ENCODE measurements at regions not wholly inside any gene's neighbourhood (a gene's known extent, or its start where the extent isn't known, plus 50 kb on each side); places are given as distances from the start of the nearest gene placed in this dataset.
"Not testable (repeated sequence)": the region's sequence is repeated elsewhere in the genome, so short reads cannot be mapped to it uniquely, and the experiment has no call there.

DNA sequence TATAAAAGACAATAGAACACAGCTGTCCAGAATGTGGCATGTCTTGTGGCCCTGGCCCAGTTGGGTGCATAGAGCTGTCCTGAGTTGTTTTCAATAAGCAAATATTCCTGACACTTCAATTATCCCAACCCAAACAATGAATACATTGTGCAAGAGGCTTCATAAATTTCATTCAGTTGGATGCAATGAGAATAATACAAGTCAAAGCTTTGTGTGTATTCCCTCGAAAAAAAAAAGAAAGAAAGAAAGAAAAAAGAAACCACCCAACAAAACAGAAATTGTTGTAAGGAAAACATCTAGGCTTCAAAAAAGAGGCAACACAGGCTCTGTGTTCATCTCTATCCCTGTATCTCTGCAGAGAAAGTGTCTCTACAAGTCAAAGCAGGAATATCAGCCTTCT lies 138.7 kb upstream of the ADO start:
- DNase-seq, result no peak

DNA sequence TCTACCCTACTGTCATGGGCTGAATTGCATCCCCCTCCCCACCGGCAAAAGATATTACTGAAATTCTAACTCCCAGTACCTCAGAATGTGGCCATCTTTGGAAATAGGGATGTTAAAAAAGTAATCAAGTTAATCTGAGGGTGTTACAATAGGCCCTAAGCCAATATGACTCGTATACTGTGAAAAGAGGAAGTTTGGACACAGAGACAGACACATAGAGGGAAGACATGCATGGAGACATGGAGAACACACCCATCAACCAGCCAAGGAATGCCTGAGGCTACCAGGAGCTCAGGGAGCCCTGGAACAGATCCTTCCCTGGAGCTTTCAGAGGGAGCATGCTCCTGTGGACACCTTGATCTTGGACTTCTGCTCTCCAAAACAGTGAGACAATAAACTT lies 138.2 kb upstream of the ADO start:
- DNase-seq, result no peak

DNA sequence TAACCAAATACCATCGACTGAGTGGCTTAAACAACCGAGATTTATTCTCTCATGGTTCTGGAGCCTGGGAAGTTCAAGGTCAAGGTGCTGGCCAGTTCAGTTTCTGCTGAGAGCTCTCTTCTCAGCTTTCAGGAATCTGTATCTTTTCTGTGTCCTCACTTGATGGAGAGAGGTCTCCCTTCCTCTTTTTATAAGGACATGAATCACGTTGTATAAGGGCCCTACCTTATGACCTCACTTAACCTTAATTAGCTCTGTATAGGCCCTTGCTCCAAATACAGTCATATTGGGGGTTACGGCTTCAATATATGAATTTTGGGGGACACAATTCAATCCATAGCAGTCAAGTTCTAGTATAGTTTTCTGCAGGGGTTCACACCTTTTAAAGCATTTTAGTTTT lies 135.2 kb upstream of the ADO start:
- DNase-seq, result no peak

DNA sequence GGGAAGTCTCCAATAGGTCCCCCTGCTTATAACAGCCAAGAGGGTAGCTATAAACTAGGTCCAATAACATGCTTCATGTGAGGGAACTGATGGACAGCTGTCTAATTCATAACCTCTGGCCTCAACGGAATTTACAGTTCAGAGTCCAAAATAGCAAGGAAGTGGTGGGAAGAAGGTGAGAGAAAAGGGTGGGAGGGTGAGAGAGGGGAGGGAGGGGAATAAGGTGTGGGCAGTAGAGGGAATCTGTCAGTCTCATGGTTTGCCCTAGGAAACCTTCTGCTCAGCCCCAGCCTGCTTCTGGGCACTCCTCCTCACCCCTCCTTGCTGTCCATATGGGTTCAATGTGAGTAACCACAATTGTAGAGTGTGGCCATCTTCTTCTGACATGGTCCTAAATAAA lies 133.4 kb upstream of the ADO start:
- DNase-seq, result no peak

DNA sequence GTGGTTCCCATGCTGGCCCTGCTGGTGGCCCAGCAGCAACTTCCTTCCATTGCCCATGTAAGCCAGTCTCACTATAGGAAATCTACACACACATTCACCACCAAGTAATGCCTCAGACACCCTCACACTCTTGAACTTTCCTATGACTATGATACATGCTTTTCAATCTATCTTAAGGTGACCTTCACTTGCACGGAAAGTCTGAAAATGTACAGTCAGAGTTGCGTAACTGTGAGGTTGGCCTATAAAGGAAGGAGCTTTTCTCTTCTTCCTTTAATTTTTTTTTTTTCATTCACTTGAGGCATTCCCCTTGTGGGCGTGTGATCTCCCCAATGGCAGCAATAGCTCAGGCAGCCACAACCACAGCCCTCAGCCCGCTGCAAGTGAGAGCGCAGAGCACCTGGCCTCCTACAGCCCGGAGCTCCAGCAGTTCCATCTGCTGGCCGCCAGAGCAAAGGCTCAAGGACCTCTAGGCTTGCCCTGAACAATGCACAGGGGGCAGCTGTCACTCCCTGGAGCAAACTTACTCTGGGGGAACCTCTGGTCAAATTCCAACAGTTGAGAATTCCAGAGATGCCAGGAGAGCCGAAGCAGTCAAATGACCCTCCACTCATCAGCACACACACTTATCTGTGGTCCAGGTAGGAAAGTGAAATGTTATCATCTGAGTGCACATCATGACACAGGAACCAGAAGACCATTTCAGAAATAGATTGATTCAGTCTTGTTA lies 123.1 kb upstream of the ADO start:
- DNase-seq, result peak; percentile 58

DNA sequence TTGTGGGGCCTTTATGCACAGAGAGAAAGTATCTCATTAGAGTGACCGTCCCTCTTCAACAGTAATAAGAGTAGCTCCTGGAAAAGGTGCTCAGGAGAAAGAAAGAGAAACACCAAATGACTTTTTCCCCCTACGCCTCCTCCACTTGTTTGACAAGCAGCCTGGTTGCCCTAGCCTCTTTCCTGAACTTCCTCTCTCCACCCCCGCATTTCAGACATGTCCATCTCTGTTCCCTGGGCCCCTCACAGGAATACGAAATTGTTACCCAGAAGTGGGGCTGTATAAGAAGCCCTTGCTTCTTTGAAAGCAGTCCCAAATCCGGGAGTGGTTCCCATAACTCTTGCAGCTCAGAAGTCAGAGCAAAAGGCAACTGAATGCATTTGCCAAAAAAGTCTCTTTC lies 119.6 kb upstream of the ADO start:
- DNase-seq, result no peak

DNA sequence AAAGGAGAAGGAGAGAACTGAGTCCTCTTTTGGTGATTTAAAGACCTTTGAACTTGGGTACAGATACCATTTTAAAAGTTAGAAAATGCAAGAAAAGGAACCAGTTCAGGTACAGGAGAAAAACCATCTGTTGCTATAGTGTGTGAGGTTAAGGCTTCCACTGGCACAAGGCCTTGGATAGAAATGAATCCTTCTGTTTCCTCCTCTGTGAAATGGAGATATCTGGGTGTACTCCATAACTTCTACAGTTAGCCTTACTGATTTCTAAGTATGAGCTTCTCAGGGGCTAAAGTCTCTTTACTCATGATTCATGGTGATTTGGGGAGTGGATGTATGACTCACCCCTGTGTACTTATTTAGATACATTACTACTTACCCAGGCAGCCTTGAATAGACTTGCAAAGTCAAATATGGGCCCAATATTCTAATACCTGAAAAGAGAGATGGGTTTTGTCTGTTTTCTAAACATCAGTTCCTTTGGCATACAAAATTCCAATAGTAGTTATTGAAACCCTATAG lies 117.2 kb upstream of the ADO start:
- no peak for DNase-seq

DNA sequence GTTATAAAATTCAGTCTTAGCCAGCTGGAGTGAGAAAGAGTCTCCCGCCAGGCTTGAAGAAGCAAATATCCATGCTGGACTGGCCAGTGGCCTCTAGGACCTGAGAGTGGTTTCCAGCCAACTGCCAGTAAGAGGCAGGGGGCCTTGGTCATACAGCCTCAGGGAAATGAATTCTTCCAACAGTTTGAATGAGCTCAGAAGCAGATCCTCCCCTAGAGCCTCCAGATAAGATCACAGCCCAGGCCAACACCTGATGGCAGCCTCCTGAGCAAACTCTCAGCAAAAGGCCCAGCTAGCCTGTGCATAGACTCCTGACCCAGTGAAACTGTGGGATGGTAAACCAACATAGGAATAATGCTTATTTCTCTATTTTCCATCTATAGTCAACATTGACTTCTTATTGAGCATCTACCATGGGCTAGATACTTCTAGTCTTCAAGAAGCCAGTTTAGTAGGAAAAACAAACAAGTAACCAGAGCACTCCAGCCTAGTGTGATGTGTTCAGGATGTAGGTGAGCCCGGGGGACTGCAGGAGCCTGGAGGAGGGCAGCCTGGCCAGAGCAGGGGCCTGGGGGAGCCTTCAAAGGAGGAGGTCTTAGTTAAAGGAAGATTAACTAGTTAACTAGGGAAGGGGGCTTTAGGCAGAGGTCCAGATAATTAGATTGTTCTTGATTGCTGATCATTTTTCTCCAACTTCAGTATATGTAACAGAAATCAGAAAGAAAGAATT lies 115.4 kb upstream of the ADO start:
- no peak for DNase-seq

DNA sequence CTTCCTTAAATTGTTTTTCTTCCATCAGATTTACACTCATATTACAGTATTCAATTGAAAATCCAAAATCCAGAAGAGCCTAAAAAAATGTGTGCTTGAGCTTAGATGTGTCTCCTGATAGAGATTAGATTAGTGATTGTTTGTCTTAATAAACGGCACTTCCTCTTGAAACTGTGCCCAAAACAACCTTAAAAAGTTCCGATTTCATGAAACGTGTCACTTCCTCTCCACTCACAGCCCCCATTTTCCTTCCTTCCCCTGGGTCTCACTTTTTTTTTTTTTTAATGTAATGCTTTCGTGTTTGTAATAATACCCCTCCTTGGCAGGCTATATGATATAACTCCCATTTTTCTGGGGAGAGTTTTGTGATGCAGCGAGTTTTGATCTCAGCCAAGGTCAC lies 114.8 kb upstream of the ADO start:
- no peak for DNase-seq

DNA sequence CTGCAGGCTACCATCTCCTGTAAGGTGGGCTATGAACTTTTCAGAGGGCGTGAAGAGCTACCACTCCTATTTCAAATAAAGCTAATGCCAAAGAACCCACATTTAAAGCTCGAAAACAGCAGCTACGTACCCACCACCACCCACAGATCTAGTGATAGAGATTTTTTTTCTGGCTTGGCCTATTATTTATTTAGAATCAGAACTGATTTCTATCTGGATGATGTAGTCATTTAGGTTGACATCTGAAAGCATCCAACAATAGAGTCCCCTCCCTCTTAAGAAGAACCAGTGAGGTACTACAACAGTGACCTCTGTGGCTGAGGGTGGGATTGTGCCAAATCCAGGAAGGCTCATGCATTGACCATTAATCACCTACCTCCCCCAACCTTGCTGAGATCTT lies 113.8 kb upstream of the ADO start:
- DNase-seq, result no peak

DNA sequence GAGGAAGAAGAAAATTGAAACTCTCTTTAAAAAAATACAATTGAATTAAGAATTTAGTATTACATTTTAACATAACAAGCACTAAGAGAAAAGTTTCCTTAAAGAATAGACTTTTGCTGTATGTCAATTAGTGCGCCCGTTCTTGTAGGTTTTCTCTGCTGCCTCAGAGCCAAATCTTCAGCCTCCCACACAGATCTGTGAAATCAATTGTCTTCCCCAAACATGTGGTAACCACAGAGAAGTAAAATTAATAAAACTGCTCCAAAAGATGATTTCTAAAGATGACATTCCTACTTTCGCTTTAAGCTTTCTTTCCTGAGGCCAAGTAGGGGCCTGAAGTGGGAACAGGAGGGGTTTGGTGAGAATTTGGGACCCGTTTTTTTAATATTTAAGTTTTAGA lies 113.2 kb upstream of the ADO start:
- no peak for DNase-seq

DNA sequence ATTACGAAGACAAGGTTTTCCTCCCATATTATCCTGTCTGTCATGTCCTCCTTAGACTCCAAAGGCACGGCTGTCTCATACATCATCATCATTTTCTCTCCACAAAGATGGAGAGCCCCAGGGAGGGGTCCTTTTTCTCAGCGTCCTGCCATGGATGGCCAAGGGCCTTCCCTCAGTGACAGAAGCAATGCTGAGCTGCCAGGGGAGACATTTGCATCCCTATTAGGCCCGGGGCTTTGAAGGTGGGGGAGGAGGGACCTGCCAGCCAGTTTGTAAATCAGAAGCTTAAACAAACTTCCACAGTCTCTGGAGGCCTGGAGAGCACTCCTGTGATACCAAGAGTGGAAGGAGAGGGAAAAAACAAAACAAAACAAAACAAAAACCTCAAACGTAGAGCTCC lies 112.4 kb upstream of the ADO start:
- no peak for DNase-seq

DNA sequence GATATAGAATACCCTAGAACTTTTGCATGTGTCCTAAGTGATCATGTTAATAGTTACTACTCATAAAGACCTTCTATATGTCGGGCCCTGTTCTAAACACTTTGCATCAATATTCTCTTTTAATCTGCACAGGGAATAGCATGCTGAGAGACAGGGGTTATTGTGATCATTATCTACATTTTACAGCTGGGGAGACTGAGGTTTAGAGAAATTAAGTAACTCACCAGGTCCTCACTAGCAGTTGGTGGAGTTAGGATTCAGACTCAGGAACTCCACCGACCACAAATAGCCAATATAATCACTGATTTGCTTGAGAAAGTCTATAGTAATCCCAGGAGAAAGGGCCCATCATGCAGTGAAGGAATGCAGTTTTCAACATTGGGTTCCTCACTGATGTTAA lies 111.2 kb upstream of the ADO start:
- no peak for DNase-seq

DNA sequence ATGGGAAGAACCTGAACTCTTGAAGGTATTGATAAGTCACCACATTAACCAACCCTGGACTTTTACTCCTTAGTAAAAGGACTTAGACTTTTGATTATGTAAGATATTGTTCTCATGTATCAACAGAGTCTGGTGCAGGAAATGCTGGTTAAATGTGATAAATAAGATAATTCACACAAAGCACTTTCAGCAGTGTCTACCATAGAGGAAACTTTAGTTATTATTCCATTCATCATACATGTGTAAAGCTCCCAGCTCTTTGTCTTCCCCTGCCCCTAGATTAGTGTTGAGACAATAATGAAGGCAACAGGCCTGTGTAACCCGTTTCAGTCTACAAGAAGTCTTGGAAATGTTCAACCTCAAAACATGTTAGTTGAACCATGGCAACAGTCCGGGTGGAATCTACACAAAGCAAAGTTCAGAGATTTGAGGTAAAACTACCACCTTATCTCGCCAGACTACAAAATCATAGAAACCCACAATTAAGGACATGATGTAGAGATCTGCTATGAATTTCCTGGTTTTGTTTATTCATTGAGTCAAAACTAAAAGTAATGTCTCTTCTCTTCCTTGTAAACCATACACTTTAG lies 109.9 kb upstream of the ADO start:
- no peak for DNase-seq

DNA sequence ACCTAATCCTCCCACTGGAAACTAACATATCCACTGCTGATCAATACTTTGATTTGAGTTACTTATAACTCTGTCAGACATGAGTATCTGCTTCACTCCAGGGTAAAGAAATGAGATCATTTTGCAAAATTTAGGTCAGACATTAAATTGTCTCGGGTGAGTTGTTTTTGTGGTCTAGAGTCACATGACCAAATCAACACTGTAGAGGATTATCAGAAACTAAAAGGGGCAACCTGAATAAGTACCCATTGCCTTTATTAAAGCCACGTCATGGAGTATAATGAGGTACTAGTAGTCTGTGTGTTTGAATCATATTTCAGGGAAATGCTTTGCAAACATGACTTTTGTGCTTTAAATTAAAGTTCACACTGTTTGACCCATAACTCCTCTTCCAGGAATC lies 107.7 kb upstream of the ADO start:
- no peak for DNase-seq

DNA sequence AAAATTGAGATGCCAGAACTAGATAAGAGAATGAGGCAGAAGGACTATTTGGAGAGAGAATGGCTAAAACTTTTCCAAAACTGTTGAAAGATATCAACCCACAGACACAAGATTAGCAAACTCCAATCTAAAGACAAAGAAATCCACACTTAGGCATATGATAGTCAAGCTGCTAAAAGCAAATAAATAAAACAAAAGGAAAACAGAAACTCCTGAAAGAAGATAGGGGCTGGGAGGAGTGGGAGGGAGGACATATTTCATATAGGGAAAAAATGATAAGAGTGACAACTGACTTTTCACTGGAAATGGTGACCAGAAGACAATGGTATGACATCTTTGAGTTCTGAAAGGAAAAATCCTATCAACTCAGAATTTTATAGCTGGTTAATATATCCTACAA lies 105.4 kb upstream of the ADO start:
- DNase-seq, result no peak

DNA sequence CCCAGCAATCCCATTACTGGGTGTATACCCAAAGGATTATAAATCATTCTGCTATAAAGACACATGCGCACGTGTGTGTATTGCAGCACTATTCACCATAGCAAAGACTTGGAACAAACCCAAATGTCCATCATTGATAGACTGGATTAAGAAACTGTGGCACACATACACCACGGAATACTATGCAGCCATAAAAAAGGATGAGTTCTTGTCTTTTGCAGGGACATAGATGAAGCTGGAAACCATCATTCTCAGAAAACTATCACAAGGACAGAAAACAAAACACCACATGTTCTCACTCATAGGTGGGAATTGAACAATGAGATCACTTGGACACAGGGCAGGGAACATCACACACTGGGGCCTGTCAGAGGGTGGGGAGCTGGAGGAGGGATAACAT lies 100.4 kb upstream of the ADO start:
- DNase-seq, result not testable (repeated sequence)

DNA sequence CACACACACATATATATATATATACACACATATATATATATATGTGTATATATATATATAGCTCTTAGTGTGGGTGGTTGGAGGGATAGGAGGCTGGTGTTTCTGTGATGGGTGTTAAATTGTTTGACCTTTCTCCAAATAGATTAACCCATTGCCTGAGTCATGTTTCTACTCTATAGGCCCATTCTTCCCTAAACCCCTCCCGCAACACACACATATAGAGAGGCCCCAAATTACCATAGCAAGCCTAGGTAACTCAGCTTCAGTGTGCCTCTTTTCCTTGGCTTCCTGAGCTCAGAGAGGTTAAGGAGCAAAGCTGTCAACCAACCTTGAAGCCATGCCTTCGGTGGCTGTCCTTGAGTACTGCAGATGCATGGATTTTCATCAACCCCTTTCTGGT lies 98.7 kb upstream of the ADO start:
- no peak for DNase-seq

DNA sequence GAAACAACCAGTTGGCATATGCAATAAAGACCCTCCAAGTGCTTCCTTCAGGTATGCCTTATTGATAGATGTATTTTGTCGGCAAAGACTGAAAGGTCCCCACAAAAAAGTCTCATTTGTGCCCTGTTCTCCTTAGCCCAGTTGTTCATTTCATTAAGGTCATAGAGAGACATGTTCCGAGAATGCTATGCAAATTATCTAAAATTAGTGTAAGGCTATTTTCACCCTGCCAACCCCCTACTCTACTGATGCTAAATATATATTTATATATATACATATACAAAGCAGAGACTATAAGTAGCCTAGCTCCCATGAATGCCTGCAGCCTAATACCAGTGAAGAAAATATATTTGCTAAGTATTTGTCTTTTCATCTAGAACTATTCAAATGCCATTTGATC lies 96.7 kb upstream of the ADO start:
- DNase-seq, result no peak

DNA sequence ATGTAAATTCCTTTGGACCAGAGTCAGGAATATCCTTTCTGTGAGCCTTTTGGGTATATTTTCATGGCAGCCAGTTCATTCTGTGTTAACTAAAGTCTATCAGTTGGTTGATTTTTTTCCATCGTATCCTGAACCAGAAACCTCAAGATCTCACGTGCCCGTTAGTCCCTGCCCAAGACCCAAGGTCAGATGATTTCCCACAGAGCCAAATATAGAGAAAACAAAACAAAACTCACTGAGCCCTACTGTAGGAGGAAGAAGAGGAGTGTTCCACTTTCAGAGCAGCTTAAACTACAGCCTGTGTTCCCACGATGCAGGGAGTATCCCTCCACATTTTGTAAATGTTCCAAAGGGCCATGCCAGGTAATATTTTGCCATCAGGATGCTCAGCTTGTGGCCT lies 96.0 kb upstream of the ADO start:
- no peak for DNase-seq

DNA sequence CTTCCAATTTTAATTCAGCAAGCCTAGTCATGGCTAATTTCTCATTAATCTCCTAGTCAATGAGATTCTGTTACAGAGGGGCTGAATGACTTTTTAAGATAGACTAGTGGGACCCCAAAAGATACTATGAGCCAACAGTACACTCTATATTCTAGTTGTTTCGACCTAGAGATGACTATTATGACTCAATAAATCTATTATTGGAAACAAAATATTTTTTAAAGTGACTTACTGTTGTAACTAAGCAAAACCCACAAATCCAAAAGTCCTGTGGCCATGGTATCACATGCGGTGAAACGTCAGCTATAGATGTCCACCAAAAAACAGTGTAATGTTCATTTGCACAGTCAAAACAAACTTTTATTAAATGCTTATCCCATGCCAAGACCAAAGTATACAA lies 95.3 kb upstream of the ADO start:
- DNase-seq, result no peak

DNA sequence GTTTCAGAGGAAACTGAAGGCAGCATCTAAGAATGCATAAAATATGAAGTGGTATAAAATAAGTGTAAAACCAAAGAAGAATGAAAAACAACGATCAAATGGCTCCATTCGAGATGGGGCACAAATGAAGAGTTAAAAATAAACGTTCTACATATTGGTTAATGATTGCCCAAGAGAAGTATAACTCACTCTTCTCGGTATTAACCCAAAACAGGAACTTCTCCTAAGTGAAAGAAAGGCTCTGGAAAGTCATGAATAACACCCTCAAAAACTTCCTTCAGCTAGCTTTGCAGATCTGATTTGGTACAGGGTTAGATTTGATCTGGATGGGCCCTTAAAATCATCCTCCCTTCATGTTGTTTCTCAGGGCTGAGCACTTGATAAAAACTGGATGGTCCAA lies 94.3 kb upstream of the ADO start:
- no peak for DNase-seq

DNA sequence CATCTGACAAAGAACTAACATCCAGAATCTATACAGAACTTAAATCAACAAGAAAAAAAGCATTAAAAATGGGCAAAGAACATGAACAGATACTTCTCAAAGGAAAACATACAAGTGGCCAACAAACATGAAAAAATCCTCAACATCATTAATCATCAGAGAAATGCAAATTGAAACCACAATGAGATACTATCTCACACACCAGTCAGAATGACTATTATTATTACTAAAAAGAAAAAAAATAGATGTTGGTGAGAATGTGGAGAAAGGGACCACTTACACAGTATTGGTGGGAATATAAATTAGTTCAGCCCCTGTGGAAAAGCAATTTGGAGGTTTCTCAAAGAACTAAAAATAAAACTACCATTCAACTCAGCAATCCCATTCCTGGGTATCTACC lies 89.1 kb upstream of the ADO start:
- no peak for DNase-seq

DNA sequence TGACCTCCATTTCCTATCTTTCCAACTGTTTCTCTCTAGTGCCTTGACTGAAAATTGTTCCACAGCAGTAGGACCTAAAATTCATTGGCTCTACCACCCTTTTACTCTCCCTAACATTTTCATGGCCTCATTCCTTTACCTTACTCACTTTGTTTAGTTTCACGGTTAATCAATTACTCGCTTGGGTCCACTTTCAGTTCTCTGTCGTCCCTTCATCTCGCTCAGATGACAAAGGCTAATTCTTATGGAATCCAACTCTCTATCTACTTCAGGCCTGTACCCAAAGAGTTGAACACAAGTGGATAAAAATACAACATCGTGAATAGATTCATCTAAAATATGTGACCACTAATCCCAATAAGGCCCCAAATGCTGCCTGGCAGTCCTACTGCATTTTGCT lies 85.9 kb upstream of the ADO start:
- no peak for DNase-seq

Measured in activated CD4-positive, alpha-beta T cell treated with anti-CD3 and anti-CD28 coated beads, Interleukin-2, amount 50 U/mL, for 1 hour (primary cell).